ENCODE measurements at regions not wholly inside any gene's neighbourhood (a gene's known extent, or its start where the extent isn't known, plus 50 kb on each side); places are given as distances from the start of the nearest gene placed in this dataset.

DNA sequence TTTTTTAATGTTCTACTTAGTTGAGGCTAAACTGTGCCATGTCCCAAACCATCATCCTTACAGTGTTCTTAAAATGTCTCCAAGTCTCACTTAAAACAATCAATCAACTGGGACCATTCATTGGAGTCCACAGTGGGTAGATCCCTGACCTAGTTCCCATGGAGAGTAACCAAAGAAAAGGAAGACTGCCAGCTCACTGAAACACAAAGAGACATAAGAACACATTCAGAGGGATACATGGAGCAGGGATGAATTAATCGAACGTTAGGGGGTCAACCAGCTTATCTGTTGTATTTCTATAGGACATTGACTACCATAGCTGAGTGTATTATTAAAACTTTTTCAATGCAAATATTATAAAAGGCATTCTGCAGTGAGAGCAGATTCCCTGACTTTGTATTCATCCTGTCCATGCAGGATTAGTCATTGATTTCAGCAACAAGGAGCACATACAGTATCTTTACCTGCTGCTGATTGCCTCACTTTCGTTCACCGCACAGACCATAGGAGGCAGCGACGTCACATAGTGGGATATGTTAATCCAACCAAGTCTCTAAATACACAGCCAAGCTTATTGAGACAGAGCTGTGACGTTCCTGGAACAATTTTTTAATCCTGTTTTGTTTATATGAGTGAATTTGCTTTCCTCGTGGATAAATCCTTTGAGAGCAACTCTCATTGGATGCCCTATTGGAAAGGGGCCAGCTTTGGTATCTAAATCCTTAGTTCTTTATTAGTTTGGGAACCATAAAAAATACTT lies 364.9 kb upstream of the RBMS3 start:
- intact Hi-C loops (cut with DNase I), result loop anchor here (2.0 to 5.0 kb wide), 2 partner anchors 361 to 849 kb away; no protein-coding TSS in a partner anchor
- peak; percentile 59 for ATAC-seq
- DNase-seq (ENCODE audit: missing footprints), result no peak

- peak; percentile 95 for ATAC-seq
- peak; percentile 74 for DNase-seq (ENCODE audit: missing footprints)
- intact Hi-C loops (cut with DNase I), result loop anchor here (2.0 to 5.0 kb wide), 2 partner anchors 360 to 848 kb away; no protein-coding TSS in a partner anchor
These were observed 364.0 kb upstream of the RBMS3 start for GRCh38 chr3:28916713-28917499.

- DNase-seq (ENCODE audit: missing footprints) (no peak), ATAC-seq (no peak)
- intact Hi-C loops (cut with DNase I), result loop anchor here (2.0 to 5.0 kb wide), 2 partner anchors 359 to 847 kb away; no protein-coding TSS in a partner anchor
These were observed 362.9 kb upstream of the RBMS3 start for GRCh38 chr3:28917895-28918475.

DNA sequence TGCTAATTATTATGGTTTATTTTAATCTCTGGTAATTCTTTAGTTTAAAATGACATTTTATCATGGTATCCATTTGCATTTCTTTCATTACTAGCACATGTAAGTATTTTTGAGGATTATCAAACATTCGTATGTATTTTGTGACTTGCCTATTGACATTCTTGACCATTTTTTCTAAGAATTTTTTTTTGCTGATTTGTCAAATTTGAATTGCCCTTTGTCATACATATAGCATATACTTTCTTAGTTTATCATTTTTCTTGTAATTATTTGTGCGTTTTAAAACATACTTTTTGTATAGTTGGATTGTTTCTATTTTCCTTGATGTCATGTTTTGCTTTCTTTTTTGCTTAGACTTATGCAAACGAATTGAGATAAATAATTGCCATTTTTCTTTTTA lies 358.5 kb upstream of the RBMS3 start:
- no peak for DNase-seq (ENCODE audit: missing footprints)
- intact Hi-C loops (cut with DNase I), result no loop called here
- no peak for ATAC-seq

GRCh38 chr3:28923994-28924393 lies 356.9 kb upstream of the RBMS3 start:
- intact Hi-C loops (cut with DNase I), result no loop called here
- ATAC-seq (no peak), DNase-seq (ENCODE audit: missing footprints) (no peak)

DNA sequence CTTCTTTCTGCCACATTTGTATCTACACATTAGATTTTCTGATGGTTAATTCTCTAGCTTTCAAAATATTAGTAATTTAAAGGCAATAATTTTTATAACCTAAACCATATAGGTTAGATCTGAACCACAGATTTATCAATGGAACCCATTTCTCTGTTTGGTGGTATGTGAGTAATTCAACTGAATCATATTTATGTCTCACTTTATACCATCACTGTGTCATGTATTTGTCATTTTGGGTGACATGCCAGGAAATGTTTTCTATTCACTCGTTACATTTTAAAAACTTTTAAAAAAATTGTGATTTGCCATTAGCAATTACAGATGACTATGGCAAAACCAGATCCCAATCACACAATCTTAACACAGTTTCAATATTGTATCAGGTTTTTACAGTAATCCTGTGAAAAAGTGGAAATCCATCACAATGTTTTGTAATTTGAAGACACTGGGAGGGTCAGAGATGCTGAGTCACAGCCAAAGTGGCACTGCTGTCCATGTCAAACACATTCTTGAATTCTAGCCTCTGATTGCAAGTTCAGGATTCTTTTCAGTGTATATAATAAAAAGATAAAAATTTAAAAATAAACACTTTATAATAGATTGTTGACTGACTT lies 356.0 kb upstream of the RBMS3 start:
- intact Hi-C loops (cut with DNase I), result no loop called here
- ATAC-seq, result no peak

GRCh38 chr3:28933337-28933736 lies 347.5 kb upstream of the RBMS3 start:
- intact Hi-C loops (cut with DNase I), result no loop called here
- no peak for DNase-seq (ENCODE audit: missing footprints)
- no peak for ATAC-seq

More for the DNA sequence above, 356.0 kb upstream of the RBMS3 start:
- DNase-seq (ENCODE audit: missing footprints), result no peak

DNA sequence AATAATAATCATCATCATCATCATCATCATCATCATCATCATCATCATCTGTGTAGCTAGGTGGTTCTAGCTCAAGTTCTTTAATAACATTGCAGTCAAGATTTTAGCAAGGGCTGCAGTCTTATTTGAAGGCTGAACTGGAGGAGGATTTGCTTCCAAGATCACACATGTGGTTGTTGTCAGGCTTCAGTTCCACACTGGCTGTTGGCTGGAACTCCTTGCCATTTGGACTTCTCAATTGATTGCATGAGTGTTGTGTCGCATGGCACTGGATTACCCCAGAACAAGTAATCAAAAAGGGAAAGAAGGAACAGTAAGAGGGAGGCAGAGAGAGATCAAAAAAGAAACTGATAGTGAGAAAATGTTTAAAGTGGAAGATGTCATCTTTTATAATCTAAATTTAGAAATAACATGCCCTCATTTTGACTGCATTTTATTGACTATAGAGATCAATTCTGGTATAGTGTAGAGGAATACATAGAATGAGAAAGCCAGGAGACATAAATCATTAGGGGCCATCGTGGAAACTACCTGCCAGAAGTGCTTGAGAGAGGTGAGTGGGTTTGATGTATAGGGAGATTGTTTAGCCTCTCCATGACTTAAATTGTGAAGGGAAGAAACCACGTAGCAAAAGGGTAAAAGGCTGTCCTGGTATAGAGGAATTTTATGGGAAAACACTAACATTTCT lies 346.6 kb upstream of the RBMS3 start:
- peak; percentile 44 for ATAC-seq

GRCh38 chr3:28935146-28935545 lies 345.7 kb upstream of the RBMS3 start:
- intact Hi-C loops (cut with DNase I), result no loop called here
- no peak for ATAC-seq
- DNase-seq (ENCODE audit: missing footprints), result no peak

More for the DNA sequence above, 346.6 kb upstream of the RBMS3 start:
- intact Hi-C loops (cut with DNase I), result no loop called here
- no peak for DNase-seq (ENCODE audit: missing footprints)

DNA sequence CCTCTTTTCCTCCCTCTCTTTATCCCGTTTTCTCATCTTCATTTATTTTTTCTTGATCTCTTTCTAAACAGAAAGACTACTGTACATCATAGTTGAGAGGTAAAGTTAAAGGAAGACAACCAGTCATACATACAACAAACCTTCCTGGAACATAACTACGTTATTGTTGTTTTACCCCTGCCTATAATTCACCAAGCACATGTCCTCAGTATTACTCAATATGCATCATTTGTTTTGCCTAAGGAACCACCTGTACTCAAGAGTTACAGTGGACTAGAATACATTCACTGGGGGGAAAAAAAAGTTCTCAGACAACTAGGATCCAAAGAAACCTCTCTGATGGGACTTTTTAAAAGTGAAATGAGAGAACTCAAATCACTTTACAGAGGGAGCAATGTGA lies 344.7 kb upstream of the RBMS3 start:
- DNase-seq (ENCODE audit: missing footprints), result no peak
- intact Hi-C loops (cut with DNase I), result no loop called here
- ATAC-seq, result no peak

GRCh38 chr3:28940530-28940929 lies 340.3 kb upstream of the RBMS3 start:
- ATAC-seq (peak; percentile 76), DNase-seq (ENCODE audit: missing footprints) (no peak)
- intact Hi-C loops (cut with DNase I), result no loop called here

DNA sequence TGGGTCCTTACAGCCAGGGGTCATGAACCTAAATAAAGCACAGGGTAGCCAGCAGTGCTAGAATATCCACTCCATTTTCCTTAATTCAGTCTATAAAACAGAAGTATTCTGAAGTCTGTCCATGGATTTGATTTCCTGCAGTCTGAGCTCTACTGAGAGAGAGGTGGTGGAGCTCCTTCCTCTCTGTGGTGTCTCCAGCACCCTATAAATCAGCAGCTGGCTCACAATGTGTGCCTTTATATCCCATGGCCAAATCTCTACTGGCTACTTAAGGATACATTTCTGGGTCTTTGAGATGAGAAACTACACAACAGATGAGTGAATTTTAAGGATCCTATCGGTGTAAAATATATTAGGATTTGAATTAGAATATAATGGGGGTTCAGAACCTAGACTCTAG lies 339.9 kb upstream of the RBMS3 start:
- peak; percentile 39 for ATAC-seq
- no peak for DNase-seq (ENCODE audit: missing footprints)
- intact Hi-C loops (cut with DNase I), result no loop called here

DNA sequence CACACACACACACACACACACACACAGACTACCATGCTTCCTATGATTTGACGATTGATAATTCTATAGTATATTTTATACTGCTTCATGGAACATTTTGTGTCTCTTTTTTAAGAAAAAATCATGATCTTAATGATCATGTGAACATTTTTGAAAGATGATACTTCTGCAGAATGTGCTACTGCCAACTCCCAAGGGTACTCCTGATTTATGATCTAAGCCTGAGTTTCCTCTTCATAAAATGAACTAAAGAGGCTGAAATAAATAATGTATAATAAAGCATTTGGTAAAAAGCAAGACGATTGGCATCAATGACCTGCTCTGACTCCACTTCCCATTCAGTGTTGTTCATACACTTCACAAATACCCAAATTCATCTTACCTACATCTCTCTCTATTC lies 333.8 kb upstream of the RBMS3 start:
- ATAC-seq, result no peak
- DNase-seq (ENCODE audit: missing footprints), result no peak
- intact Hi-C loops (cut with DNase I), result no loop called here

GRCh38 chr3:28947751-28948150 lies 333.1 kb upstream of the RBMS3 start:
- DNase-seq (ENCODE audit: missing footprints) (no peak), ATAC-seq (no peak)
- intact Hi-C loops (cut with DNase I), result no loop called here

DNA sequence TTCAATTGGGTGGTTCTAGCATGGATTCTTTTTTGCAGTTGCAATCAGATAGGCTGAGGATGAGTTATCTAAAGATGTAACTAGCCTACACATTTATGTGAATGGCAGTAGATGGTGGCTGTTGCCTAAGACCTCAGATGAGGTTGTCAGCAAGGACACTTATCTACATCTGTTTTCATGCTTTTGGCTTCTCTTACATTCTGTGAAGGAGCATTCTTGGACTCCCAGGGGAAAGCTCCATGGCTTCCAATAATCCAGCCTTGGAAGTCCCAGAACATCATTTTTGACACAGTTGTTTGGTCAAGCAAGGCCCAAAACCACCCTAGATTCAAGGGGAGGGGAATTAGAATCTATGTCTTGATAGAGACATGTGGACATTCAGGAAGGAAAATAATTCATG lies 332.2 kb upstream of the RBMS3 start:
- ATAC-seq, result peak; percentile 60
- DNase-seq (ENCODE audit: missing footprints), result no peak
- intact Hi-C loops (cut with DNase I), result no loop called here

- no peak for DNase-seq (ENCODE audit: missing footprints)
- intact Hi-C loops (cut with DNase I), result no loop called here
- no peak for ATAC-seq
These were observed 331.3 kb upstream of the RBMS3 start for GRCh38 chr3:28949580-28949979.

GRCh38 chr3:28950614-28951013 lies 330.3 kb upstream of the RBMS3 start:
- intact Hi-C loops (cut with DNase I), result no loop called here
- no peak for ATAC-seq
- no peak for DNase-seq (ENCODE audit: missing footprints)

- ATAC-seq (no peak), DNase-seq (ENCODE audit: missing footprints) (no peak)
- intact Hi-C loops (cut with DNase I), result no loop called here
These were observed 328.9 kb upstream of the RBMS3 start for GRCh38 chr3:28951772-28952556.
